Heart left ventricle (tissue), 13 donors: ENCODE measurements at regions not wholly inside any gene's neighbourhood (a gene's known extent, or its start where the extent isn't known, plus 50 kb on each side); places are given as distances from the start of the nearest gene placed in this dataset.

Experiments
- POLR2A ChIP-seq, 2 donors: fragments of 450-650 bp; IDR thresholded peaks; one replicate each; pipeline ENCODE4 v1.6.1; 2017; ENCODE audit warnings: antibody characterized with exemption in 2 of 2, mild to moderate bottlenecking in 2 of 2, moderate library complexity in 2 of 2
- TF ChIP-seq, protein P1 (sequence below), 12 donors: fragments of 200-600 bp; sonication (generic) in 4 of 12; IDR thresholded peaks; one replicate each; pipeline versions ENCODE4 v1.5.0 to v1.8.0; 2018 to 2022; ENCODE audit warnings: antibody characterized with exemption in 12 of 12, mild to moderate bottlenecking in 5 of 12
- donor health status: ischemic (EF 13 %, LVEDD 7.1; RV severe dilation, severe dysfunction).
- donor health status: DM: no; HTN: yes; CAD: no.
- donor health status: DM: no; HTN: no; CAD: no.
- donor health status: ischemic (EF 25% LVEDD 6.9; RV normal size, moderate dysfunction).
- donor health status: ischemic (EF 25% LVEDD 5.7; RV mildly dilated, moderate dysfunction).
- donor health status: ischemic (EF 35%, LVEDD 5.7; RV mildly dilated, moderate dysfunction).
- donor health status: nonischemic (EF 11% LVEDD 7.7; RV severe dilation, severe dysfunction).
- donor health status: DM: yes; HTN: yes; CAD: no.
- donor health status: PGD.
- donor health status: ischemic (EF 29% LVEDD 5.4; RV normal size, mild dysfunction).
- donor health status: nonischemic (EF 23%, LVEDD 6.1; RV moderate dilation, normal function).

DNA sequence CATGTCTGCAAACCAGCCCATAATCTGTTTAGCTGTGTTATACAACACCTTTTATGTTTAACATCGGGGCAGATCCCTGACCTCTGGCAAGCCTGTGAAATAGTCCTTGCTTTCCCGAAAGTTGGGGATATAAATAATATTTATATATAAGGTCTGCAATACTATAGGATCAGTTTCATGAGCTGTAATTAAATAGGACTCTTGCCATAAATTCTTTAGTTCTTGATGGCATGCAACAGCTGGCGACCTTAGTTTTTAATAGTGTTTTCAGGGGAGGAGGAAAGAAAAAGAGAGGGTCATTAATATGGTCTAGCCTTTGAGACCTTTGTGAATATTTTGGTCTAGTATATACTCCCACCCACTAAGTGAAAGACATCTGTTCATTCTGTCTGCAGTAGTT is 166.5 kb downstream of the MTX2 start:
- no peak for TF ChIP-seq POLR2A (IDR thresholded peaks at IDR 0.05)
- TF ChIP-seq, protein P1, sequence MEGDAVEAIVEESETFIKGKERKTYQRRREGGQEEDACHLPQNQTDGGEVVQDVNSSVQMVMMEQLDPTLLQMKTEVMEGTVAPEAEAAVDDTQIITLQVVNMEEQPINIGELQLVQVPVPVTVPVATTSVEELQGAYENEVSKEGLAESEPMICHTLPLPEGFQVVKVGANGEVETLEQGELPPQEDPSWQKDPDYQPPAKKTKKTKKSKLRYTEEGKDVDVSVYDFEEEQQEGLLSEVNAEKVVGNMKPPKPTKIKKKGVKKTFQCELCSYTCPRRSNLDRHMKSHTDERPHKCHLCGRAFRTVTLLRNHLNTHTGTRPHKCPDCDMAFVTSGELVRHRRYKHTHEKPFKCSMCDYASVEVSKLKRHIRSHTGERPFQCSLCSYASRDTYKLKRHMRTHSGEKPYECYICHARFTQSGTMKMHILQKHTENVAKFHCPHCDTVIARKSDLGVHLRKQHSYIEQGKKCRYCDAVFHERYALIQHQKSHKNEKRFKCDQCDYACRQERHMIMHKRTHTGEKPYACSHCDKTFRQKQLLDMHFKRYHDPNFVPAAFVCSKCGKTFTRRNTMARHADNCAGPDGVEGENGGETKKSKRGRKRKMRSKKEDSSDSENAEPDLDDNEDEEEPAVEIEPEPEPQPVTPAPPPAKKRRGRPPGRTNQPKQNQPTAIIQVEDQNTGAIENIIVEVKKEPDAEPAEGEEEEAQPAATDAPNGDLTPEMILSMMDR (IDR thresholded peaks at IDR 0.05): no peak
